ENCODE measurements at regions not wholly inside any gene's neighbourhood (a gene's known extent, or its start where the extent isn't known, plus 50 kb on each side); places are given as distances from the start of the nearest gene placed in this dataset.

- ATAC-seq (ENCODE audit: poor library complexity) (no peak), DNase-seq (no peak)
These were observed 356.5 kb upstream of the DUSP10 start for GRCh38 chr1:222098404-222098803.

GRCh38 chr1:222097588-222097987 is 355.7 kb upstream of the DUSP10 start:
- intact Hi-C loops (cut with DNase I), result loop anchor here (10.0 kb wide), 1 partner anchor 357 kb away; no protein-coding TSS in a partner anchor
- DNase-seq (no peak), ATAC-seq (ENCODE audit: poor library complexity) (peak; percentile 26)

More at GRCh38 chr1:222098404-222098803, 356.5 kb upstream of the DUSP10 start:
- intact Hi-C loops (cut with DNase I), result loop anchor here (10.0 kb wide), 1 partner anchor 356 kb away; no protein-coding TSS in a partner anchor

GRCh38 chr1:222096883-222097282 is 355.0 kb upstream of the DUSP10 start:
- DNase-seq (no peak), ATAC-seq (ENCODE audit: poor library complexity) (peak; percentile 48)
- intact Hi-C loops (cut with DNase I), result loop anchor here (10.0 kb wide), 1 partner anchor 358 kb away; no protein-coding TSS in a partner anchor

GRCh38 chr1:222096476-222096772 is 354.5 kb upstream of the DUSP10 start:
- DNase-seq (no peak), ATAC-seq (ENCODE audit: poor library complexity) (no peak)
- intact Hi-C loops (cut with DNase I), result loop anchor here (10.0 kb wide), 1 partner anchor 358 kb away; no protein-coding TSS in a partner anchor

- intact Hi-C loops (cut with DNase I), result loop anchor here (10.0 kb wide), 1 partner anchor 359 kb away; no protein-coding TSS in a partner anchor
- ATAC-seq (ENCODE audit: poor library complexity) (peak; percentile 56), DNase-seq (peak; percentile 40)
These were observed 354.0 kb upstream of the DUSP10 start for GRCh38 chr1:222095606-222096475.

GRCh38 chr1:222093518-222093917 is 351.6 kb upstream of the DUSP10 start:
- no peak for DNase-seq
- ATAC-seq (ENCODE audit: poor library complexity), result no peak
- intact Hi-C loops (cut with DNase I), result loop anchor here (10.0 kb wide), 1 partner anchor 361 kb away; no protein-coding TSS in a partner anchor

- DNase-seq, result no peak
- ATAC-seq (ENCODE audit: poor library complexity), result no peak
- intact Hi-C loops (cut with DNase I), result loop anchor here (10.0 kb wide), 1 partner anchor 365 kb away; no protein-coding TSS in a partner anchor
These were observed 348.2 kb upstream of the DUSP10 start for GRCh38 chr1:222090103-222090502.

GRCh38 chr1:222087221-222087920 is 345.5 kb upstream of the DUSP10 start:
- ATAC-seq (ENCODE audit: poor library complexity) (no peak), DNase-seq (no peak)
- intact Hi-C loops (cut with DNase I), result no loop called here

GRCh38 chr1:222084996-222085395 is 343.1 kb upstream of the DUSP10 start:
- ATAC-seq (ENCODE audit: poor library complexity) (peak; percentile 70), DNase-seq (no peak)
- intact Hi-C loops (cut with DNase I), result no loop called here

- ATAC-seq (ENCODE audit: poor library complexity), result no peak
- intact Hi-C loops (cut with DNase I), result no loop called here
- no peak for DNase-seq
These were observed 342.2 kb upstream of the DUSP10 start for GRCh38 chr1:222084048-222084447.

- intact Hi-C loops (cut with DNase I), result no loop called here
- no peak for DNase-seq
- no peak for ATAC-seq (ENCODE audit: poor library complexity)
These were observed 340.0 kb upstream of the DUSP10 start for GRCh38 chr1:222081859-222082258.

GRCh38 chr1:222079566-222079965 is 337.7 kb upstream of the DUSP10 start:
- intact Hi-C loops (cut with DNase I), result no loop called here
- DNase-seq (no peak), ATAC-seq (ENCODE audit: poor library complexity) (no peak)

- intact Hi-C loops (cut with DNase I), result no loop called here
- ATAC-seq (ENCODE audit: poor library complexity) (no peak), DNase-seq (no peak)
These were observed 335.3 kb upstream of the DUSP10 start for GRCh38 chr1:222077206-222077605.

- DNase-seq (no peak), ATAC-seq (ENCODE audit: poor library complexity) (no peak)
- intact Hi-C loops (cut with DNase I), result no loop called here
These were observed 332.4 kb upstream of the DUSP10 start for GRCh38 chr1:222074317-222074716.

- DNase-seq (no peak), ATAC-seq (ENCODE audit: poor library complexity) (no peak)
- intact Hi-C loops (cut with DNase I), result no loop called here
These were observed 331.6 kb upstream of the DUSP10 start for GRCh38 chr1:222073307-222073995.

GRCh38 chr1:222071387-222071786 is 329.5 kb upstream of the DUSP10 start:
- intact Hi-C loops (cut with DNase I), result no loop called here
- peak; percentile 91 for ATAC-seq (ENCODE audit: poor library complexity)
- DNase-seq, result no peak

GRCh38 chr1:222068937-222069336 is 327.0 kb upstream of the DUSP10 start:
- ATAC-seq (ENCODE audit: poor library complexity), result no peak

GRCh38 chr1:222068101-222068500 is 326.2 kb upstream of the DUSP10 start:
- intact Hi-C loops (cut with DNase I), result no loop called here
- ATAC-seq (ENCODE audit: poor library complexity), result no peak
- DNase-seq, result no peak

More at GRCh38 chr1:222068937-222069336, 327.0 kb upstream of the DUSP10 start:
- intact Hi-C loops (cut with DNase I), result no loop called here
- no peak for DNase-seq

- DNase-seq, result no peak
- intact Hi-C loops (cut with DNase I), result no loop called here
- no peak for ATAC-seq (ENCODE audit: poor library complexity)
These were observed 324.6 kb upstream of the DUSP10 start for GRCh38 chr1:222066539-222066938.
